C4-2B (cell line): ENCODE measurements at regions not wholly inside any gene's neighbourhood (a gene's known extent, or its start where the extent isn't known, plus 50 kb on each side); places are given as distances from the start of the nearest gene placed in this dataset.

Experiments used
- H3K27ac ChIP-seq: fragments of 450-650 bp; 2 replicates; pipeline ENCODE4 v1.5.1; 2017
- ZFX ChIP-seq: fragments of 450-650 bp; IDR thresholded peaks from 2 replicates; pipeline ENCODE4 v1.6.1; 2017
- TF ChIP-seq, protein P1 (sequence below): fragments of 450-650 bp; conservative IDR thresholded peaks from 2 replicates; pipeline ENCODE4 v1.5.1; 2017; ENCODE audit warnings: mild to moderate bottlenecking

- no peak for TF ChIP-seq ZFX
- TF ChIP-seq, protein P1, sequence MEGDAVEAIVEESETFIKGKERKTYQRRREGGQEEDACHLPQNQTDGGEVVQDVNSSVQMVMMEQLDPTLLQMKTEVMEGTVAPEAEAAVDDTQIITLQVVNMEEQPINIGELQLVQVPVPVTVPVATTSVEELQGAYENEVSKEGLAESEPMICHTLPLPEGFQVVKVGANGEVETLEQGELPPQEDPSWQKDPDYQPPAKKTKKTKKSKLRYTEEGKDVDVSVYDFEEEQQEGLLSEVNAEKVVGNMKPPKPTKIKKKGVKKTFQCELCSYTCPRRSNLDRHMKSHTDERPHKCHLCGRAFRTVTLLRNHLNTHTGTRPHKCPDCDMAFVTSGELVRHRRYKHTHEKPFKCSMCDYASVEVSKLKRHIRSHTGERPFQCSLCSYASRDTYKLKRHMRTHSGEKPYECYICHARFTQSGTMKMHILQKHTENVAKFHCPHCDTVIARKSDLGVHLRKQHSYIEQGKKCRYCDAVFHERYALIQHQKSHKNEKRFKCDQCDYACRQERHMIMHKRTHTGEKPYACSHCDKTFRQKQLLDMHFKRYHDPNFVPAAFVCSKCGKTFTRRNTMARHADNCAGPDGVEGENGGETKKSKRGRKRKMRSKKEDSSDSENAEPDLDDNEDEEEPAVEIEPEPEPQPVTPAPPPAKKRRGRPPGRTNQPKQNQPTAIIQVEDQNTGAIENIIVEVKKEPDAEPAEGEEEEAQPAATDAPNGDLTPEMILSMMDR = no peak
- no peak overlapping the region for H3K27ac ChIP-seq
Observed at GRCh38 chr4:18535948-18536347, 514.4 kb upstream of the LCORL start.

GRCh38 chr4:18533262-18533775 is 511.8 kb upstream of the LCORL start:
- TF ChIP-seq ZFX = no peak
- TF ChIP-seq, protein P1 = no peak
- H3K27ac ChIP-seq = no peak overlapping the region

GRCh38 chr4:18531731-18532130 is 510.2 kb upstream of the LCORL start:
- no peak overlapping the region for H3K27ac ChIP-seq
- no peak for TF ChIP-seq ZFX
- TF ChIP-seq, protein P1 = no peak

DNA sequence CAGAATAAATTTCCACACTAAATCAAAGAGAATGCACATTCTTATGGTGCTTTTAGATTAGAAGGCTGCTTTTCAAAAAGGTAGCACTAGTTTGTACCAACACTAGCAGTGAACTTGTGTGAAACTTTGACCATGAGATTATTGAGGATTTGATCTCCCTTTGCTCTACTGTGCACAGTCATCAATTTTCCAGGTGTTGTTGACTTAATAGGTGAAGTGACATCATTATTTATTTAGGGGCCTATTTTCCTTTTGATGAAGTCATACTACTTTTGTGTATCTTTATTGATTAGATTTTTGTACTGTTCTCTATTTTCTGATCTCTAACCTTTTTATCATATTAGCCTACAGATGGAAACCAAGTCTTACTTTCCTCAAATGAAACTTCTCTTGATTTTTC is 507.9 kb upstream of the LCORL start:
- no peak for TF ChIP-seq ZFX
- TF ChIP-seq, protein P1 = no peak
- no peak overlapping the region for H3K27ac ChIP-seq

- TF ChIP-seq ZFX = no peak
- TF ChIP-seq, protein P1 = no peak
- no peak overlapping the region for H3K27ac ChIP-seq
Observed at GRCh38 chr4:18524667-18525066, 503.1 kb upstream of the LCORL start.

DNA sequence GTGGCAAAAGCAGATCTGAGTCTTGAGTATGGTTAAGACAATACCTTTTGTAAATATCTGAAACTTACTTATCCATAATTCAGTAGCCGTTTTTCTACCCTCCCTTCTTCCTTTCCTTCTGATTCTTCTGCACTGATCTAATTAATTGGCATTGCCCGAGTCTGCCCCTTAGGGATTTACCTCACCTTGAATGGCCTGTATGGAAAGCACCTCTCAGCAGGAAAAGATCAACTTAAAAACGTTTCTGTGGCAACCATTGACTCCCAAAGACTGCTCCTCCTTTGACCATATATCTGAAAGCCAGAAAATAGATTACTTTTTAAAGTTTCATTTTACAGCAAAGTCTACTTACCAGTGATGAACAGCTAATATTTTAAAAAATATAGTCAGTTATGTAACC is 496.5 kb upstream of the LCORL start:
- H3K27ac ChIP-seq = no peak overlapping the region
- no peak for TF ChIP-seq ZFX
- TF ChIP-seq, protein P1 = no peak

- TF ChIP-seq ZFX = no peak
- TF ChIP-seq, protein P1 = no peak
- no peak overlapping the region for H3K27ac ChIP-seq
Observed at GRCh38 chr4:18513861-18514260, 492.3 kb upstream of the LCORL start.
